ENCODE measurements at regions not wholly inside any gene's neighbourhood (a gene's known extent, or its start where the extent isn't known, plus 50 kb on each side); places are given as distances from the start of the nearest gene placed in this dataset.

- no peak for TF ChIP-seq CTCF (IDR thresholded peaks at IDR 0.05; ENCODE audit: insufficient read depth, missing control alignments)
- DNase-seq (ENCODE audit: insufficient read length, low spot score) (no peak), FAIRE-seq (no peak)
Measured at GRCh38 chr6:114707081-114707620, 364.3 kb upstream of the HS3ST5 start.

- DNase-seq (ENCODE audit: insufficient read length, low spot score) (no peak), FAIRE-seq (no peak)
- no peak for TF ChIP-seq CTCF (IDR thresholded peaks at IDR 0.05; ENCODE audit: insufficient read depth, missing control alignments)
Measured at GRCh38 chr6:114690625-114691024, 347.8 kb upstream of the HS3ST5 start.

- no peak for TF ChIP-seq CTCF (IDR thresholded peaks at IDR 0.05; ENCODE audit: insufficient read depth, missing control alignments)
- FAIRE-seq (no peak), DNase-seq (ENCODE audit: insufficient read length, low spot score) (no peak)
Measured at GRCh38 chr6:114659513-114659912, 316.7 kb upstream of the HS3ST5 start.

- no peak for DNase-seq (ENCODE audit: insufficient read length, low spot score)
- no peak for TF ChIP-seq CTCF (IDR thresholded peaks at IDR 0.05; ENCODE audit: insufficient read depth, missing control alignments)
- no peak for FAIRE-seq
Measured at GRCh38 chr6:114651611-114652010, 308.8 kb upstream of the HS3ST5 start.

- no peak for FAIRE-seq
- DNase-seq (ENCODE audit: insufficient read length, low spot score), result no peak
- TF ChIP-seq CTCF (IDR thresholded peaks at IDR 0.05; ENCODE audit: insufficient read depth, missing control alignments), result no peak
Measured at GRCh38 chr6:114650891-114651290, 308.1 kb upstream of the HS3ST5 start.

GRCh38 chr6:114649298-114649697 is 306.5 kb upstream of the HS3ST5 start:
- no peak for DNase-seq (ENCODE audit: insufficient read length, low spot score)
- no peak for FAIRE-seq
- no peak for TF ChIP-seq CTCF (IDR thresholded peaks at IDR 0.05; ENCODE audit: insufficient read depth, missing control alignments)

- no peak for TF ChIP-seq CTCF (IDR thresholded peaks at IDR 0.05; ENCODE audit: insufficient read depth, missing control alignments)
- FAIRE-seq, result no peak
- DNase-seq (ENCODE audit: insufficient read length, low spot score), result no peak
Measured at GRCh38 chr6:114648847-114649246, 306.0 kb upstream of the HS3ST5 start.
